ENCODE measurements at regions not wholly inside any gene's neighbourhood (a gene's known extent, or its start where the extent isn't known, plus 50 kb on each side); places are given as distances from the start of the nearest gene placed in this dataset.

- H3K9me3 ChIP-seq (ENCODE audit: control insufficient read depth in 4 of 4, low read length in 3 of 4): peaks cover 0 to 4% (median 2%) of the 10 kb centered on the region in 4 donors
- no peaks in the 10 kb centered on the region for H3K36me3 ChIP-seq (ENCODE audit: control insufficient read depth in 4 of 4, insufficient read depth in 3 of 4, low read depth in 1 of 4, low read length in 3 of 4)
- H3K9ac ChIP-seq (ENCODE audit: low read depth in 1 of 2, low read length in 2 of 2): no peak overlapping the region
- H3K27me3 ChIP-seq (ENCODE audit: control insufficient read depth in 4 of 4, insufficient read depth in 4 of 4, low read length in 3 of 4): peaks cover 0 to 6% (median 0%) of the 10 kb centered on the region in 4 donors
- H3K4me3 ChIP-seq (ENCODE audit: low read depth in 1 of 3, low read length in 3 of 3): no peak overlapping the region
- H3K27ac ChIP-seq (ENCODE audit: low read depth in 1 of 2, low read length in 2 of 2): no peak overlapping the region
- TF ChIP-seq, protein P1, sequence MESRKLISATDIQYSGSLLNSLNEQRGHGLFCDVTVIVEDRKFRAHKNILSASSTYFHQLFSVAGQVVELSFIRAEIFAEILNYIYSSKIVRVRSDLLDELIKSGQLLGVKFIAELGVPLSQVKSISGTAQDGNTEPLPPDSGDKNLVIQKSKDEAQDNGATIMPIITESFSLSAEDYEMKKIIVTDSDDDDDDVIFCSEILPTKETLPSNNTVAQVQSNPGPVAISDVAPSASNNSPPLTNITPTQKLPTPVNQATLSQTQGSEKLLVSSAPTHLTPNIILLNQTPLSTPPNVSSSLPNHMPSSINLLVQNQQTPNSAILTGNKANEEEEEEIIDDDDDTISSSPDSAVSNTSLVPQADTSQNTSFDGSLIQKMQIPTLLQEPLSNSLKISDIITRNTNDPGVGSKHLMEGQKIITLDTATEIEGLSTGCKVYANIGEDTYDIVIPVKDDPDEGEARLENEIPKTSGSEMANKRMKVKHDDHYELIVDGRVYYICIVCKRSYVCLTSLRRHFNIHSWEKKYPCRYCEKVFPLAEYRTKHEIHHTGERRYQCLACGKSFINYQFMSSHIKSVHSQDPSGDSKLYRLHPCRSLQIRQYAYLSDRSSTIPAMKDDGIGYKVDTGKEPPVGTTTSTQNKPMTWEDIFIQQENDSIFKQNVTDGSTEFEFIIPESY (IDR thresholded peaks at IDR 0.05): no peak
- no peak for TF ChIP-seq EGR1 (IDR thresholded peaks at IDR 0.05; ENCODE audit: low read depth in 2 of 2)
- TF ChIP-seq FOXA2 (IDR thresholded peaks at IDR 0.05): no peak
- TF ChIP-seq MAX (IDR thresholded peaks at IDR 0.05): no peak
- no peak for TF ChIP-seq NR2F2 (IDR thresholded peaks at IDR 0.05)
- no peak for TF ChIP-seq YY1 (IDR thresholded peaks at IDR 0.05)
- no peak for TF ChIP-seq HNF4G (IDR thresholded peaks at IDR 0.05)
- no peak for TF ChIP-seq CTCF (IDR thresholded peaks at IDR 0.05; ENCODE audit: low read depth, low read length, missing input control)
- no peak for TF ChIP-seq FOXA1 (IDR thresholded peaks at IDR 0.05)
- no peak for TF ChIP-seq SP1 (IDR thresholded peaks at IDR 0.05)
- no peak for TF ChIP-seq TAF1 (conservative IDR thresholded peaks at IDR 0.05)
- TF ChIP-seq RXRA (IDR thresholded peaks at IDR 0.05): no peak
- no peak for TF ChIP-seq RAD21 (IDR thresholded peaks at IDR 0.05)
- no peak for TF ChIP-seq REST (IDR thresholded peaks at IDR 0.05)
- no peak for TF ChIP-seq GABPA (IDR thresholded peaks at IDR 0.05 in 1 of 2, conservative IDR thresholded peaks at IDR 0.05 in 1 of 2)
- no peak for TF ChIP-seq HNF4A (conservative IDR thresholded peaks at IDR 0.05)
- TF ChIP-seq, protein P2, sequence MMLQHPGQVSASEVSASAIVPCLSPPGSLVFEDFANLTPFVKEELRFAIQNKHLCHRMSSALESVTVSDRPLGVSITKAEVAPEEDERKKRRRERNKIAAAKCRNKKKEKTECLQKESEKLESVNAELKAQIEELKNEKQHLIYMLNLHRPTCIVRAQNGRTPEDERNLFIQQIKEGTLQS (IDR thresholded peaks at IDR 0.05): no peak
- no peak for TF ChIP-seq JUND (IDR thresholded peaks at IDR 0.05)
- H3K4me1 ChIP-seq (ENCODE audit: control insufficient read depth in 4 of 4, insufficient read depth in 4 of 4, low read length in 3 of 4): no peaks in the 10 kb centered on the region
- no peak for DNase-seq (ENCODE audit: low spot score)
These were observed 52.2 kb upstream of the ACP3 start for GRCh38 chr3:132265028-132265427.

All from liver (tissue), 7 donors.